GM10248 (cell line): ENCODE measurements at regions not wholly inside any gene's neighbourhood (a gene's known extent, or its start where the extent isn't known, plus 50 kb on each side); places are given as distances from the start of the nearest gene placed in this dataset.

Source experiments
- CTCF ChIA-PET: fragments of 300-600 bp; sonication (Branson Sonifier 250); formaldehyde crosslinking; extraction: SDS; loops from one replicate; lab custom pipeline; 2021; ENCODE audit warnings: antibody characterized with exemption; lab: Yijun Ruan, JAX
- POLR2A ChIA-PET: fragments of 350-650 bp; sonication (Branson Sonifier 250); formaldehyde crosslinking; extraction: SDS; loops from one replicate; lab custom pipeline; 2020; ENCODE audit warnings: antibody characterized with exemption; lab: Yijun Ruan, JAX
- DNase-seq: peaks from one replicate; pipeline ENCODE4 v3.0.0; 2012; ENCODE audit errors: extremely low spot score
- TF ChIP-seq, protein P1 (sequence below): IDR thresholded peaks from 2 replicates; pipeline ENCODE4 v1.5.1; 2012; ENCODE audit warnings: mild to moderate bottlenecking, low read depth; ENCODE audit errors: extremely low read depth, missing control alignments, control extremely low read depth

- CTCF ChIA-PET: interaction anchor here (1.3 to 1.6 kb wide), 3 partner anchors 9 to 16 kb away, joined by 3 to 6 read pairs (median 5); no protein-coding TSS in a partner anchor
- POLR2A ChIA-PET: no interaction called here
- TF ChIP-seq, protein P1, sequence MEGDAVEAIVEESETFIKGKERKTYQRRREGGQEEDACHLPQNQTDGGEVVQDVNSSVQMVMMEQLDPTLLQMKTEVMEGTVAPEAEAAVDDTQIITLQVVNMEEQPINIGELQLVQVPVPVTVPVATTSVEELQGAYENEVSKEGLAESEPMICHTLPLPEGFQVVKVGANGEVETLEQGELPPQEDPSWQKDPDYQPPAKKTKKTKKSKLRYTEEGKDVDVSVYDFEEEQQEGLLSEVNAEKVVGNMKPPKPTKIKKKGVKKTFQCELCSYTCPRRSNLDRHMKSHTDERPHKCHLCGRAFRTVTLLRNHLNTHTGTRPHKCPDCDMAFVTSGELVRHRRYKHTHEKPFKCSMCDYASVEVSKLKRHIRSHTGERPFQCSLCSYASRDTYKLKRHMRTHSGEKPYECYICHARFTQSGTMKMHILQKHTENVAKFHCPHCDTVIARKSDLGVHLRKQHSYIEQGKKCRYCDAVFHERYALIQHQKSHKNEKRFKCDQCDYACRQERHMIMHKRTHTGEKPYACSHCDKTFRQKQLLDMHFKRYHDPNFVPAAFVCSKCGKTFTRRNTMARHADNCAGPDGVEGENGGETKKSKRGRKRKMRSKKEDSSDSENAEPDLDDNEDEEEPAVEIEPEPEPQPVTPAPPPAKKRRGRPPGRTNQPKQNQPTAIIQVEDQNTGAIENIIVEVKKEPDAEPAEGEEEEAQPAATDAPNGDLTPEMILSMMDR: peak; percentile 17
- no peak for DNase-seq
Measured at GRCh38 chr14:43894534-43894933, 612.5 kb downstream of the FSCB start.

DNA sequence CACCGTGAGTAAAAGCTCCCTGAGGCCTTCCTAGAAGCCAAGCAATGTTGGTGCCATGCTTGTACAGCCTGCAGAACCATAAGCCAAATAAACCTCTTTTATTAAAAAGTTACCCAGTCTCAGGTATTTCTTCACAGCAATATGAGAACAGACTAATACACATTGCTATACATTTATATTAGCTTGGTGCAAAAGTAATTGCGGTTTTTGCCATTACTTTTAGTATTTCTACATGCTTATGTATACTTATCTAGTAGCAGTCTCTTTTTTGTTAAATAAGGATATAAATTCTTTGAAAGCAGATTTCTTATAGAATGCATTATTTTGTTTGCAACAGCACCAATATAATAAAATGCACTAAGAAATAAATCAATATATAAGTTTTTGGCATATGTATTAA, 619.6 kb downstream of the FSCB start:
- ChIA-PET POLR2A (no interaction called here), CTCF (interaction anchor here (1.1 kb wide), 1 partner anchor 11 kb away, joined by 3 read pairs; no protein-coding TSS in a partner anchor)
- TF ChIP-seq, protein P1: no peak
- no peak for DNase-seq

- TF ChIP-seq, protein P1: no peak
- ChIA-PET POLR2A (no interaction called here), CTCF (interaction anchor here (1.4 kb wide), 1 partner anchor 16 kb away, joined by 5 read pairs; no protein-coding TSS in a partner anchor)
- no peak for DNase-seq
Measured at GRCh38 chr14:43877351-43877960, 629.6 kb downstream of the FSCB start.

DNA sequence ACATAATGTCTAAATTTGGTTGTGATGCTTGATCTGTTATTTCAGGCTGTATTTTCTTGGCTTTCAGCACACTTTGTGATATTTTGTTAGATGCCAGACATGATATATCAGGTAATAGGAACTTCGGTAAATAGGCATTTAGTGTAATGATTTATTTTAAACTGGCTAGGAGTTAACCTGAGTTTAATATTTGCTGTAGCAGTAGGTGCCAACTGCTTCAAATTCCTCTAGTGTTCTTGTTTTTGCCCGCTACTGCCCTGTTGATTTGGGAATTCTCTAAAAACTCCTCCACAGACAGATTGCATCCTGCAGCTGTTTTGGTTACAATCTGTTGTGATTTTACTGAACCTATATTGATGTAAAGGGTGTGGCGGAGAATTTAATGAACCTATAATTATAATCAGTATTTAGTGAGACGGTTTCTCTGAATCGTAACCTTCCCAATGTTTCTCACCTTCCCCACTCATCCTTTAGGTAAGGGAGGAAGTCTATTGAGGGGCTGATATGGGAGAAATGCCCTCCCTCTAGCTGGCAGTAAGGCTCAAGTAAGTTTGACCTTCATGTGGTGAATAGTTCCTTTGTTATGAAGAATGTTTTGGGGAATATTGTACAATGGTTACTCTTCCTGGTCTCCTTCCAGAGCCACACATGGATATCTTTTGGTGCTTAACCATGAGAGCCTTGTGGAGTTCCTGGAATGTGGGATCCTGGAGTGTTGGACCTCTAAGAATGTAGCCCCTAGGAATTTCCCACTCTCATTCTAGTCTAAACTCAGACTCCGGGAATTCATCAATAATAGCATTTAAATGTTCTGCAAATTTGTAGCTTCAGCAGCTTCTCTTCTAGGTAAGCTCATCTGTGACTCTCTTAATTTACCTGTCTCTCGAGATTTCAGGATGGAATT, 634.1 kb downstream of the FSCB start:
- TF ChIP-seq, protein P1: no peak
- ChIA-PET POLR2A (no interaction called here), CTCF (interaction anchor here (1.1 kb wide), 1 partner anchor 11 kb away, joined by 3 read pairs; no protein-coding TSS in a partner anchor)
- no peak for DNase-seq

GRCh38 chr14:43872222-43872621, 634.9 kb downstream of the FSCB start:
- CTCF ChIA-PET: interaction anchor here (1.1 kb wide), 1 partner anchor 11 kb away, joined by 3 read pairs; no protein-coding TSS in a partner anchor
- POLR2A ChIA-PET: no interaction called here
- TF ChIP-seq, protein P1: no peak
- DNase-seq: no peak

DNA sequence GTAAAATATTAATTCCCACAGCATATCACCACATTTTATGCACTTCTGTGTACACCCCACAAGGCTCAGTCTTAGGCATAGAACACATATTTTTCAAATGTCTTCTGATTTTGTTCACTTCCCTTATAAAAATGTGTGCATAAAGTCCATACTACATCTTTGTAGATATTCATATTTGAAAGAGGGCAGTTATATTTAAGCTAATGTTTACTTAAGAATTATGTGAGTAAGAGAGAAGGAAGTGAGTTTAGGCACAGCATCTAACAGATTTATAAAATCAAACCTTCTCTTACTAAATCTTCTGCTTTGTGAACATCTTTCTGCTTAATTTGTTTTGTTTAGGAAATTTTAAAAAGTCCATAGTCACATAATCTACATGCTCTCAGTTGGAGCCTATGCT, 648.1 kb downstream of the FSCB start:
- ChIA-PET CTCF (no interaction called here), POLR2A (no interaction called here)
- TF ChIP-seq, protein P1: no peak
- DNase-seq: no peak
